IMR-90 (cell line): ENCODE measurements at regions not wholly inside any gene's neighbourhood (a gene's known extent, or its start where the extent isn't known, plus 50 kb on each side); places are given as distances from the start of the nearest gene placed in this dataset.

Experiments
- ATAC-seq: fragments of 200-7000 bp; cut with Tn5 transposase; 2 replicates; pipeline ENCODE4 v1.9.1; 2020; ENCODE audit warnings: low read depth, mild to moderate bottlenecking, moderate library complexity
- BruUV-seq: library from RNA; stranded (reverse); fragments of 400-500 nt; replicated peaks from 2 replicates; lab custom pipeline; 2021; lab: Mats Ljungman, UMichigan
- CTCF ChIA-PET: fragments of 300-600 bp; formaldehyde crosslinking; extraction: SDS; loops from one replicate; lab custom pipeline; 2021; ENCODE audit warnings: antibody characterized with exemption; lab: Yijun Ruan, JAX
- POLR2A ChIA-PET: fragments of 300-600 bp; sonication (Branson Sonifier 250); formaldehyde crosslinking; loops from one replicate; lab custom pipeline; 2022; ENCODE audit warnings: antibody characterized with exemption; ENCODE audit not compliant: unreplicated experiment; lab: Charles Lee
- DNase-seq: peaks from one replicate; pipeline ENCODE4 v3.0.0; 2013
- H2AFZ ChIP-seq: replicated peaks from 2 replicates; pipeline ENCODE3; 2013; ENCODE audit warnings: low read length, mild to moderate bottlenecking; ENCODE audit not compliant: poor library complexity
- H2AK5ac ChIP-seq: 2 replicates; pipeline ENCODE4 v1.6.1; 2013; ENCODE audit warnings: low read depth, low read length, inconsistent platforms
- H2AK9ac ChIP-seq: replicated peaks from 2 replicates; pipeline ENCODE3; 2013; ENCODE audit warnings: mild to moderate bottlenecking, low read depth, low read length, moderate library complexity; ENCODE audit not compliant: poor library complexity
- H2BK120ac ChIP-seq: 2 replicates; pipeline ENCODE4 v1.6.1; 2013; ENCODE audit warnings: low read depth, low read length, inconsistent platforms
- H2BK15ac ChIP-seq: 3 replicates; pipeline ENCODE4 v1.6.1; 2013; ENCODE audit warnings: low read depth, low read length, inconsistent platforms
- H2BK20ac ChIP-seq: 2 replicates; pipeline ENCODE4 v1.6.1; 2013; ENCODE audit warnings: low read depth, mild to moderate bottlenecking, inconsistent platforms, low read length, moderate library complexity
- H2BK5ac ChIP-seq: 2 replicates; pipeline ENCODE4 v1.6.1; 2013; ENCODE audit warnings: mild to moderate bottlenecking, low read depth, low read length, inconsistent platforms; ENCODE audit not compliant: poor library complexity, severe bottlenecking
- H3K14ac ChIP-seq: replicated peaks from 2 replicates; pipeline ENCODE4 v1.6.1; 2013; ENCODE audit warnings: low read depth, low read length, inconsistent platforms
- H3K18ac ChIP-seq: 2 replicates; pipeline ENCODE4 v1.6.1; 2013; ENCODE audit warnings: low read depth, low read length, control low read depth
- H3K23ac ChIP-seq: 2 replicates; pipeline ENCODE4 v1.6.1; 2013; ENCODE audit warnings: low read depth, low read length, inconsistent platforms
- H3K27ac ChIP-seq: 2 replicates; pipeline ENCODE4 v1.5.1; 2013; ENCODE audit warnings: mild to moderate bottlenecking, control low read depth, low read length; ENCODE audit not compliant: insufficient read depth
- H3K27me3 ChIP-seq: 2 replicates; pipeline ENCODE4 v1.6.1; 2013; ENCODE audit warnings: low read length; ENCODE audit not compliant: control insufficient read depth, insufficient read depth
- H3K36me3 ChIP-seq: 2 replicates; pipeline ENCODE4 v1.6.1; 2013; ENCODE audit warnings: low read length, mixed read lengths; ENCODE audit not compliant: control insufficient read depth, insufficient read depth
- H3K4ac ChIP-seq: 2 replicates; pipeline ENCODE4 v1.6.1; 2013; ENCODE audit warnings: low read depth, low read length, inconsistent platforms
- H3K4me1 ChIP-seq: 2 replicates; pipeline ENCODE4 v1.6.1; 2013; ENCODE audit warnings: low read length, mixed read lengths; ENCODE audit not compliant: control insufficient read depth, insufficient read depth
- H3K4me2 ChIP-seq: 2 replicates; pipeline ENCODE4 v1.6.1; 2013; ENCODE audit warnings: low read depth, mild to moderate bottlenecking, control low read depth, low read length, moderate library complexity
- H3K4me3 ChIP-seq: 2 replicates; pipeline ENCODE4 v1.5.1; 2013; ENCODE audit warnings: low read depth, mild to moderate bottlenecking, control low read depth, low read length, moderate library complexity; ENCODE audit not compliant: insufficient read depth
- H3K56ac ChIP-seq: 2 replicates; pipeline ENCODE4 v1.6.1; 2013; ENCODE audit warnings: low read length, inconsistent platforms; ENCODE audit not compliant: insufficient read depth; ENCODE audit errors: extremely low read depth
- H3K79me1 ChIP-seq, 2 experiments: 2 replicates each; pipeline ENCODE4 v1.6.1; 2013; ENCODE audit warnings: low read length in 2 of 2, inconsistent platforms in 1 of 2, low read depth in 1 of 2
- H3K9ac ChIP-seq: 2 replicates; pipeline ENCODE4 v1.6.1; 2013; ENCODE audit warnings: low read depth, low read length, control low read depth
- H3K9me1 ChIP-seq: 2 replicates; pipeline ENCODE4 v1.6.1; 2013; ENCODE audit warnings: low read length, inconsistent platforms; ENCODE audit not compliant: insufficient read depth
- H3K9me3 ChIP-seq: 2 replicates; pipeline ENCODE4 v1.6.1; 2013; ENCODE audit warnings: low read length; ENCODE audit not compliant: control insufficient read depth, insufficient read depth
- H4K20me1 ChIP-seq: 2 replicates; pipeline ENCODE4 v1.6.1; 2013; ENCODE audit warnings: low read length, inconsistent platforms; ENCODE audit not compliant: insufficient read depth
- H4K5ac ChIP-seq: 2 replicates; pipeline ENCODE4 v1.6.1; 2013; ENCODE audit warnings: mild to moderate bottlenecking, low read depth, low read length, control low read depth
- H4K8ac ChIP-seq, 2 experiments: 2 replicates each; pipeline ENCODE4 v1.6.1; 2013; ENCODE audit warnings: low read depth in 2 of 2, low read length in 2 of 2, control low read depth in 1 of 2, inconsistent platforms in 1 of 2
- H4K91ac ChIP-seq: 2 replicates; pipeline ENCODE4 v1.6.1; 2013; ENCODE audit warnings: low read depth, low read length, inconsistent platforms; ENCODE audit not compliant: insufficient read depth
- POLR2A ChIP-seq: IDR thresholded peaks from 2 replicates; pipeline ENCODE4 v1.6.1; 2012; ENCODE audit warnings: mild to moderate bottlenecking, low read depth, low read length
- WGBS, 2 experiments: methylation state at CpG; one replicate each; pipeline versions ENCODE4 v1.1.5 to v1.1.7; 2013; ENCODE audit warnings: missing lambda C conversion rate in 2 of 2; ENCODE audit not compliant: insufficient read length in 1 of 2; ENCODE audit errors: extremely low coverage in 2 of 2; 5-methylcytosine and 5-hydroxymethylcytosine counted together
- dilution Hi-C: fragments of 300-500 bp; cut with HindIII; formaldehyde crosslinking; loops from one replicate; pipeline ENCODE4 v1.14.3; 2018; ENCODE audit warnings: low sequenced_read_pairs; ENCODE audit not compliant: unreplicated experiment
- in situ Hi-C: fragments of 300-500 bp; cut with MboI; formaldehyde crosslinking; loops from 3 replicates; pipeline ENCODE4 v1.14.3; 2019; ENCODE audit warnings: low sequenced_read_pairs, inconsistent platforms, mixed read lengths
- intact Hi-C: fragments of 100-400 bp; cut with micrococcal nuclease; formaldehyde crosslinking; loops from 2 replicates; pipeline ENCODE4 v1.10.0; 2022

- H3K4me2 ChIP-seq: no peak overlapping the region
- H3K9me3 ChIP-seq: no peaks in the 10 kb centered on the region
- H2BK15ac ChIP-seq: no peak overlapping the region
- DNase-seq: no peak
- no peak overlapping the region for H3K23ac ChIP-seq
- dilution Hi-C loops: no loop called here
- H3K56ac ChIP-seq: no peak overlapping the region
- H3K27me3 ChIP-seq: peaks cover 6% of the 10 kb centered on the region; the same call in 1 of the 2 replicates
- H4K8ac ChIP-seq: no peak overlapping the region
- H3K18ac ChIP-seq: no peak overlapping the region
- no peaks in the 10 kb centered on the region for H3K36me3 ChIP-seq
- in situ Hi-C loops: no loop called here
- no peak overlapping the region for H4K5ac ChIP-seq
- H3K14ac ChIP-seq: no peak overlapping the region
- H2BK20ac ChIP-seq: no peak overlapping the region
- ChIA-PET POLR2A (no interaction called here), CTCF (no interaction called here)
- H2AK9ac ChIP-seq: no peak overlapping the region
- BruUV-seq: no TSS peak
- H3K9ac ChIP-seq: no peak overlapping the region
- no peak overlapping the region for H2AFZ ChIP-seq
- no peak overlapping the region for H3K4me3 ChIP-seq
- no CpG with 5 or more reads among the region's 5 CpGs for WGBS, 2 experiments
- H3K9me1 ChIP-seq: no peaks in the 10 kb centered on the region
- TF ChIP-seq POLR2A: no peak
- H3K4me1 ChIP-seq: no peaks in the 10 kb centered on the region
- intact Hi-C loops: no loop called here
- no peak overlapping the region for H2AK5ac ChIP-seq
- H3K79me1 ChIP-seq: no peaks in the 10 kb centered on the region
- no peak for ATAC-seq
- H4K91ac ChIP-seq: no peak overlapping the region
- no peak overlapping the region for H2BK5ac ChIP-seq
- H4K20me1 ChIP-seq: no peaks in the 10 kb centered on the region
- no peak overlapping the region for H2BK120ac ChIP-seq
- H3K27ac ChIP-seq: no peak overlapping the region
- H3K4ac ChIP-seq: no peak overlapping the region
Measured at GRCh38 chr1:30048905-30049304, 674.5 kb downstream of the MATN1 start.
